Type B pancreatic cell (in vitro differentiated cells): ENCODE measurements at regions not wholly inside any gene's neighbourhood (a gene's known extent, or its start where the extent isn't known, plus 50 kb on each side); places are given as distances from the start of the nearest gene placed in this dataset.

ENCODE experiments used
- DNase-seq: peaks from one replicate; pipeline ENCODE4 v3.0.0; 2021; ENCODE audit warnings: mixed read lengths; ENCODE audit not compliant: unreplicated experiment; ENCODE audit errors: extremely low spot score
- H3K27ac Mint-ChIP-seq: 2 replicates; pipeline ENCODE4 v1.8.0; 2021; ENCODE audit warnings: mild to moderate bottlenecking, mixed read lengths
- H3K27me3 Mint-ChIP-seq: 2 replicates; pipeline ENCODE4 v1.8.0; 2021; ENCODE audit warnings: mixed read lengths
- H3K36me3 Mint-ChIP-seq: 2 replicates; pipeline ENCODE4 v1.8.0; 2021; ENCODE audit warnings: mixed read lengths
- H3K4me1 Mint-ChIP-seq: one replicate; pipeline ENCODE4 v1.8.0; 2021; ENCODE audit warnings: mixed read lengths; ENCODE audit not compliant: unreplicated experiment
- H3K4me3 Mint-ChIP-seq: 2 replicates; pipeline ENCODE4 v1.8.0; 2021; ENCODE audit warnings: mild to moderate bottlenecking, mixed read lengths
- H3K9me3 Mint-ChIP-seq: 2 replicates; pipeline ENCODE4 v1.8.0; 2021; ENCODE audit warnings: mixed read lengths
- CTCF ChIP-seq: fragments of 200-600 bp; sonication (generic); conservative IDR thresholded peaks from 2 replicates; pipeline ENCODE4 v1.5.0; 2021; ENCODE audit warnings: antibody characterized with exemption, mild to moderate bottlenecking

GRCh38 chr2:144252694-144253093 is 267.2 kb downstream of the ZEB2 start:
- no peak overlapping the region for H3K4me3 Mint-ChIP-seq
- peaks cover 9% of the 10 kb centered on the region for H3K9me3 Mint-ChIP-seq
- no peaks in the 10 kb centered on the region for H3K27me3 Mint-ChIP-seq
- H3K4me1 Mint-ChIP-seq, result no peaks in the 10 kb centered on the region
- peaks cover 24% of the 10 kb centered on the region for H3K36me3 Mint-ChIP-seq
- H3K27ac Mint-ChIP-seq, result no peak overlapping the region
- DNase-seq, result no peak
- no peak for TF ChIP-seq CTCF

GRCh38 chr2:144249035-144249637 is 270.8 kb downstream of the ZEB2 start:
- Mint-ChIP-seq H3K4me1 (no peaks in the 10 kb centered on the region), H3K27ac (no peak overlapping the region), H3K9me3 (peaks cover 6% of the 10 kb centered on the region), H3K36me3 (peaks cover 13% of the 10 kb centered on the region), H3K4me3 (no peak overlapping the region), H3K27me3 (no peaks in the 10 kb centered on the region)
- DNase-seq, result no peak
- no peak for TF ChIP-seq CTCF

GRCh38 chr2:144248350-144249034 is 271.4 kb downstream of the ZEB2 start:
- peaks cover 13% of the 10 kb centered on the region for H3K36me3 Mint-ChIP-seq
- TF ChIP-seq CTCF, result no peak
- no peaks in the 10 kb centered on the region for H3K4me1 Mint-ChIP-seq
- no peak for DNase-seq
- no peak overlapping the region for H3K27ac Mint-ChIP-seq
- H3K27me3 Mint-ChIP-seq, result no peaks in the 10 kb centered on the region
- H3K4me3 Mint-ChIP-seq, result no peak overlapping the region
- peaks cover 6% of the 10 kb centered on the region for H3K9me3 Mint-ChIP-seq

- Mint-ChIP-seq H3K27me3 (no peaks in the 10 kb centered on the region), H3K4me3 (no peak overlapping the region), H3K9me3 (no peaks in the 10 kb centered on the region), H3K27ac (no peak overlapping the region), H3K4me1 (peaks cover 8% of the 10 kb centered on the region), H3K36me3 (peaks cover 3% of the 10 kb centered on the region)
- DNase-seq, result no peak
- TF ChIP-seq CTCF, result no peak
Measured at GRCh38 chr2:144244938-144245337, 275.0 kb downstream of the ZEB2 start.

- H3K4me1 Mint-ChIP-seq, result peaks cover 8% of the 10 kb centered on the region
- peaks cover 3% of the 10 kb centered on the region for H3K27me3 Mint-ChIP-seq
- peaks cover 3% of the 10 kb centered on the region for H3K36me3 Mint-ChIP-seq
- H3K27ac Mint-ChIP-seq, result no peak overlapping the region
- no peaks in the 10 kb centered on the region for H3K9me3 Mint-ChIP-seq
- DNase-seq, result no peak
- no peak overlapping the region for H3K4me3 Mint-ChIP-seq
- no peak for TF ChIP-seq CTCF
Measured at GRCh38 chr2:144242311-144242710, 277.6 kb downstream of the ZEB2 start.
